COLO829 (cell line): ENCODE measurements at regions not wholly inside any gene's neighbourhood (a gene's known extent, or its start where the extent isn't known, plus 50 kb on each side); places are given as distances from the start of the nearest gene placed in this dataset.

Experiments used
- DNase-seq: peaks from one replicate; pipeline ENCODE4 v3.0.0; 2012; ENCODE audit warnings: low spot score

- DNase-seq, result no peak
These were observed 460.7 kb downstream of the MTX2 start for GRCh38 chr2:176729706-176730569.

- no peak for DNase-seq
These were observed 463.5 kb downstream of the MTX2 start for GRCh38 chr2:176732780-176733179.

- DNase-seq, result no peak
These were observed 464.6 kb downstream of the MTX2 start for GRCh38 chr2:176733698-176734430.

- DNase-seq, result no peak
These were observed 465.6 kb downstream of the MTX2 start for GRCh38 chr2:176734868-176735267.

- no peak for DNase-seq
These were observed 470.3 kb upstream of the HNRNPA3 start for GRCh38 chr2:176742271-176742670.

GRCh38 chr2:176743671-176744070, 468.9 kb upstream of the HNRNPA3 start:
- DNase-seq, result no peak

- DNase-seq, result no peak
These were observed 468.4 kb upstream of the HNRNPA3 start for GRCh38 chr2:176744146-176744545.

- DNase-seq, result no peak
These were observed 466.9 kb upstream of the HNRNPA3 start for GRCh38 chr2:176745543-176746200.

- no peak for DNase-seq
These were observed 466.2 kb upstream of the HNRNPA3 start for GRCh38 chr2:176746411-176746810.

GRCh38 chr2:176747506-176747905, 465.1 kb upstream of the HNRNPA3 start:
- DNase-seq, result no peak

GRCh38 chr2:176747928-176748327, 464.7 kb upstream of the HNRNPA3 start:
- DNase-seq, result no peak

- no peak for DNase-seq
These were observed 463.9 kb upstream of the HNRNPA3 start for GRCh38 chr2:176748662-176749061.

GRCh38 chr2:176751314-176752227, 461.0 kb upstream of the HNRNPA3 start:
- DNase-seq, result no peak

GRCh38 chr2:176752295-176752694, 460.3 kb upstream of the HNRNPA3 start:
- DNase-seq, result no peak

GRCh38 chr2:176753205-176753604, 459.4 kb upstream of the HNRNPA3 start:
- no peak for DNase-seq

GRCh38 chr2:176753752-176754474, 458.7 kb upstream of the HNRNPA3 start:
- DNase-seq, result no peak

GRCh38 chr2:176755537-176756135, 457.0 kb upstream of the HNRNPA3 start:
- DNase-seq, result no peak

- DNase-seq, result no peak
These were observed 454.2 kb upstream of the HNRNPA3 start for GRCh38 chr2:176758426-176758825.

- DNase-seq, result no peak
These were observed 452.2 kb upstream of the HNRNPA3 start for GRCh38 chr2:176760439-176760838.

- DNase-seq, result no peak
These were observed 449.5 kb upstream of the HNRNPA3 start for GRCh38 chr2:176763130-176763529.
